Stimulated activated CD8-positive, alpha-beta memory T cell treated with anti-CD3 and anti-CD28 coated beads, Interleukin-7, amount 100 ng/mL, for 48 hours (primary cell): ENCODE measurements at regions not wholly inside any gene's neighbourhood (a gene's known extent, or its start where the extent isn't known, plus 50 kb on each side); places are given as distances from the start of the nearest gene placed in this dataset.
A peak's percentile ranks its signal among the peaks of the same experiment; 100 is the strongest.
"Not testable (repeated sequence)": the region's sequence is repeated elsewhere in the genome, so short reads cannot be mapped to it uniquely, and the experiment has no call there.

Experiments used
- DNase-seq, 2 donors: peaks; one replicate each; pipeline ENCODE4 v3.0.0-alpha.2; 2020; ENCODE audit warnings: low read depth in 1 of 2; ENCODE audit errors: extremely low read depth in 1 of 2

GRCh38 chr1:91207691-91208090, 185.9 kb upstream of the ZNF644 start:
- not testable (repeated sequence) for DNase-seq

GRCh38 chr1:91204150-91204549, 182.3 kb upstream of the ZNF644 start:
- not testable (repeated sequence) for DNase-seq

DNA sequence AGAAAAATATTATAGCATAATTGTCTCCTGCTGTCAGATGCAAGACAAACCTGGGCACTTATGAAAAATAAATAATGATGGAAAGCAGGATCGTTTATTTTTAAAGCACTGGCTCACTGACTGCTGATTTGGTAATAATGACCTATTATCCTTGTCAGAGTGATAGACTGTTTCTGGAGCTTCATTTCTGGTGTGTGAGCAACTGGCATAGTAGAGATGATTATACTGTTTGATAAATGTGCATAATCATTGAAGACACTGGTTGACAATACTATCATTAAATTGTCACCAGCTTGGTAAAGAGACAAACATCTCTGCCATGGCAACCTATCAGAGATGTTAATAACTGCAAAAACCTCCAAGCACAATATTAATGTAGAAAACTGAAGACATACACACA, 179.9 kb upstream of the ZNF644 start:
- no peak for DNase-seq

- DNase-seq: no peak
Measured at GRCh38 chr1:91201176-91201575, 179.3 kb upstream of the ZNF644 start.

GRCh38 chr1:91200675-91201074, 178.8 kb upstream of the ZNF644 start:
- no peak for DNase-seq

GRCh38 chr1:91199988-91200387, 178.2 kb upstream of the ZNF644 start:
- DNase-seq: no peak

GRCh38 chr1:91190996-91191395, 169.2 kb upstream of the ZNF644 start:
- no peak for DNase-seq

- DNase-seq: no peak
Measured at GRCh38 chr1:91189096-91189495, 167.3 kb upstream of the ZNF644 start.

GRCh38 chr1:91182807-91183206, 161.0 kb upstream of the ZNF644 start:
- not testable (repeated sequence) for DNase-seq

- no peak for DNase-seq
Measured at GRCh38 chr1:91176250-91176649, 154.4 kb upstream of the ZNF644 start.

GRCh38 chr1:91174734-91175133, 152.9 kb upstream of the ZNF644 start:
- DNase-seq: no peak

- DNase-seq: no peak
Measured at GRCh38 chr1:91173346-91173890, 151.6 kb upstream of the ZNF644 start.

GRCh38 chr1:91172541-91172940, 150.7 kb upstream of the ZNF644 start:
- DNase-seq: no peak

DNA sequence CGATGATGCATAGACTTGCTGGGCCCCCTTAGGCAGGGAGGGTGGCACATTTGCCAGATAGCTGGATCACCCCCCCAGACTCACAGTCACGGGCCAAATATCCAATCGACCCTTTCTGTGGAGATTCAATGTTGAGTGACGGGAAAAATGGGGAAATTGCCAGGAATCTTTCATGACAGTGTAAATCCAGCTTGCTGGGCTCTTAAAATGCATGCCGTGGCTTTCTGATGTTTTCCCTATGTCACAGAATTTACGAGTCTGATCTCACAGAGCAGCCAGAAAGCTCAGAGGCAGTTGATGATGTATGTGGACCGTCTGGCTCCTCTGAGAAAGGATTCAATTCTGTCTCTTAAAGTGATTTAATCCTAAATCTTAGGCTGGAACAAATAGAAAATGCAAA, 150.1 kb upstream of the ZNF644 start:
- no peak for DNase-seq

DNA sequence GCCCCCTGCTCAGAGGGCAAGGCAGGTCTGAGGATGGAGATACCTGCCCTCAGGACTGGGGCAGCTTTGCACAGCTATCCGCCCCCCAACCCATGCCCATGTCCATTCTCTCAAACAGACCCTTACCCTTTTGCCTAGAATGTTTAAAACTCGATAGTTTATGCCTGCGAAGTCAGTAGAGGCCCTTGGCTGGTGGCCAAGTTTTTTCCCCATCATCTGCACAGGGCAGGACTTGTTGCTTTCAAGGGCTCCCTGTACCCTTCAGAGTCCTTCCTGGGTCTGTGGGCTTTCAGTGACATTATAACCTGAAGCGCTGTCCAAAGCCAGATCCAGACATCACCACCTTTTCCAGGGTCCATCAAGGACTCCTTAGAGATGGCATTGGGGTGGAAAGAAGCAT, 148.7 kb upstream of the ZNF644 start:
- DNase-seq: no peak

DNA sequence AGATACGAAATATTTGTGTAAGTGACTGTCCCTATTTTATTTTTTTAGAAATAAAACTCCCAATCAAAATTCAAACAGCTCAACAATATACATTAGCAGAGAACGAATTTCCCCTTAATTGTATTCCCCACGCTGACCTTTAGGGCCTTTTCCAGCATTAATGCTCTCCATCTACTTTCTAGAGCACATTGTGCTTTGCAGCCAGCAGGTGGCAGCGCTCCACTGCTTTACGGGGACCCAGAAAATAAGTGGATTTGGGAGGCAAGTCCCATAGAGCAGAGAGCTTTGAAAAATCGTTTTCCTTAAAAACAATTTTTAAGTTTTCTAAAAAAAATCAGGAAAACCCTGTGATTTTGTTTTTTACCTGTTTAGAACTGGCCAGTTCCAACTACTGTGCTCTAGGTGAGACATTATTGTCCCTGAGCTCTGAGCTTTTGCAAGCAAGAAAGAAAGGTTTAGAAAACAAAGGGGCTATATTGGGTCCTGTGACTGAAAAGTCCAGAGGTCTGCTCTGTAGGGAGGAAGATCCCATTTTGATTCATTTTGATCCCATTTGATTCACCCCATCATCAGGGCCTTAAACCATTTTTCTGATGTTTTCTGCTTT, 144.4 kb upstream of the ZNF644 start:
- no peak for DNase-seq

DNA sequence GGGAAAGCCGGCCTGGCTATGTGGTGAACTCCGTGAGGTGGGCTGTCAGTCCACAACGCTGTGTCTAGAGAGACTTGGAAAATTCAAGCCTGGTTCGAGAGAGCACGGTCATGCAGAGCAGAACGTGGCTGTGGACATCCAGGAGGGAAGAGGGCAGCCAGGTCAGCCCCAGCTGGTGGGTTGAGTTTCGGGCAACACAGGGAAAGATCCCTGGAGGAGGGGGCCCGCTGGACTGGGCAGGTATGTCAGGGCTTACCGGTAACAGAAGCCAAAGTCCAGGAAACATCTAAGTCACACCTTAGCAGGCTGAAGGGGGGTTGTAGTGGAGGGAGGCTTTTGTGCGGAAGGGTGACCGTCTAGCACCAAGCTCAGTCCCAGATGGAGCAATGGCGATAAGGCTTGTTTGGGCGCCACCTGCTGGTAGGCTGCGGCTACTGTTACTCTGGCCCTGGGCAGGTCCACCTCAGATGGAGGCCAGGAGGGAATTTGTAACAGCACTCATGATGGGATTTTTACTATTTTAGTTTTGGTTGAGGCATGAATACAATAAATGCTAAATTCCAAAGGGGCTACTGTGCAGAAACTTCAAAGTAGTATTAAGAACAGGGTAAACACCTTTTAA, 143.3 kb upstream of the ZNF644 start:
- peak; percentile 46 to 59 for DNase-seq

GRCh38 chr1:91162613-91163012, 140.8 kb upstream of the ZNF644 start:
- DNase-seq: no peak

GRCh38 chr1:91161749-91162148, 139.9 kb upstream of the ZNF644 start:
- DNase-seq: no peak

GRCh38 chr1:91161166-91161565, 139.3 kb upstream of the ZNF644 start:
- DNase-seq: no peak

- no peak for DNase-seq
Measured at GRCh38 chr1:91160363-91161075, 138.7 kb upstream of the ZNF644 start.

GRCh38 chr1:91153341-91153740, 131.5 kb upstream of the ZNF644 start:
- no peak for DNase-seq
